ENCODE measurements at regions not wholly inside any gene's neighbourhood (a gene's known extent, or its start where the extent isn't known, plus 50 kb on each side); places are given as distances from the start of the nearest gene placed in this dataset.

DNA sequence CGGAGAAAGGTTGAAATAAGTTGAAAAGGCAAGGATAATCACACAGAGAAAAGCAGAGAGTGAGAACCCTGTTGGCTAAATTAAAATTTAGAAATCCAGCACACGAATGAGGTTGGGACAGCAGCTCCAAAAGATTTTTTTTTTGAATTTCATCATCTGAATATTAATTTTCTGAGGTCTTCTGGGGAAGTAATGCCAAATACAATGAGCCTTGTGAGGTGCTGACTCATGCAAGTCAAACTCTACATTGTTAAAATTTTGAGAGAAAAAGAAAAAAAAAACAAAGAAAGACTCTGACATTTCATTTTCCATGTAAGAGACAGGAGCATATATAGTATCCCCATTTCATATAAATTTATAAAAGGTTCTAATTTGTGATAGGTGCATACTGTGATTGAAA is 614.2 kb upstream of the CDH2 start:
- TF ChIP-seq, protein P1, sequence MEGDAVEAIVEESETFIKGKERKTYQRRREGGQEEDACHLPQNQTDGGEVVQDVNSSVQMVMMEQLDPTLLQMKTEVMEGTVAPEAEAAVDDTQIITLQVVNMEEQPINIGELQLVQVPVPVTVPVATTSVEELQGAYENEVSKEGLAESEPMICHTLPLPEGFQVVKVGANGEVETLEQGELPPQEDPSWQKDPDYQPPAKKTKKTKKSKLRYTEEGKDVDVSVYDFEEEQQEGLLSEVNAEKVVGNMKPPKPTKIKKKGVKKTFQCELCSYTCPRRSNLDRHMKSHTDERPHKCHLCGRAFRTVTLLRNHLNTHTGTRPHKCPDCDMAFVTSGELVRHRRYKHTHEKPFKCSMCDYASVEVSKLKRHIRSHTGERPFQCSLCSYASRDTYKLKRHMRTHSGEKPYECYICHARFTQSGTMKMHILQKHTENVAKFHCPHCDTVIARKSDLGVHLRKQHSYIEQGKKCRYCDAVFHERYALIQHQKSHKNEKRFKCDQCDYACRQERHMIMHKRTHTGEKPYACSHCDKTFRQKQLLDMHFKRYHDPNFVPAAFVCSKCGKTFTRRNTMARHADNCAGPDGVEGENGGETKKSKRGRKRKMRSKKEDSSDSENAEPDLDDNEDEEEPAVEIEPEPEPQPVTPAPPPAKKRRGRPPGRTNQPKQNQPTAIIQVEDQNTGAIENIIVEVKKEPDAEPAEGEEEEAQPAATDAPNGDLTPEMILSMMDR (conservative IDR thresholded peaks at IDR 0.05) = no peak
- no peak for TF ChIP-seq ZFX (IDR thresholded peaks at IDR 0.05)
